ENCODE measurements at regions not wholly inside any gene's neighbourhood (a gene's known extent, or its start where the extent isn't known, plus 50 kb on each side); places are given as distances from the start of the nearest gene placed in this dataset.

GRCh38 chr12:78585132-78585531, 279.4 kb upstream of the SYT1 start:
- TF ChIP-seq, protein P1, sequence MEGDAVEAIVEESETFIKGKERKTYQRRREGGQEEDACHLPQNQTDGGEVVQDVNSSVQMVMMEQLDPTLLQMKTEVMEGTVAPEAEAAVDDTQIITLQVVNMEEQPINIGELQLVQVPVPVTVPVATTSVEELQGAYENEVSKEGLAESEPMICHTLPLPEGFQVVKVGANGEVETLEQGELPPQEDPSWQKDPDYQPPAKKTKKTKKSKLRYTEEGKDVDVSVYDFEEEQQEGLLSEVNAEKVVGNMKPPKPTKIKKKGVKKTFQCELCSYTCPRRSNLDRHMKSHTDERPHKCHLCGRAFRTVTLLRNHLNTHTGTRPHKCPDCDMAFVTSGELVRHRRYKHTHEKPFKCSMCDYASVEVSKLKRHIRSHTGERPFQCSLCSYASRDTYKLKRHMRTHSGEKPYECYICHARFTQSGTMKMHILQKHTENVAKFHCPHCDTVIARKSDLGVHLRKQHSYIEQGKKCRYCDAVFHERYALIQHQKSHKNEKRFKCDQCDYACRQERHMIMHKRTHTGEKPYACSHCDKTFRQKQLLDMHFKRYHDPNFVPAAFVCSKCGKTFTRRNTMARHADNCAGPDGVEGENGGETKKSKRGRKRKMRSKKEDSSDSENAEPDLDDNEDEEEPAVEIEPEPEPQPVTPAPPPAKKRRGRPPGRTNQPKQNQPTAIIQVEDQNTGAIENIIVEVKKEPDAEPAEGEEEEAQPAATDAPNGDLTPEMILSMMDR (IDR thresholded peaks at IDR 0.05): no peak
- TF ChIP-seq POLR2A (IDR thresholded peaks at IDR 0.05): no peak
